Vagina (tissue), 2 donors: ENCODE measurements at regions not wholly inside any gene's neighbourhood (a gene's known extent, or its start where the extent isn't known, plus 50 kb on each side); places are given as distances from the start of the nearest gene placed in this dataset.

Experiments used
- POLR2A ChIP-seq, 2 donors: fragments of 450-650 bp; IDR thresholded peaks; one replicate each; pipeline ENCODE4 v1.6.1; 2017; ENCODE audit warnings: antibody characterized with exemption in 2 of 2, mild to moderate bottlenecking in 2 of 2, moderate library complexity in 2 of 2
- POLR2AphosphoS5 ChIP-seq, 2 donors: sonication (generic); formaldehyde crosslinking; IDR thresholded peaks; one replicate each; pipeline ENCODE4 v1.9.0; 2017; ENCODE audit warnings: antibody characterized with exemption in 2 of 2, mild to moderate bottlenecking in 2 of 2, low read depth in 1 of 2; ENCODE audit not compliant: insufficient read depth in 1 of 2
- TF ChIP-seq, protein P1 (sequence below), 3 experiments: fragments of 450-650 bp in 2 of 3; fragments of 200-600 bp in 1 of 3; sonication (generic) in 1 of 3; IDR thresholded peaks; one replicate each; pipeline ENCODE4 v1.5.1; 2017 to 2019; ENCODE audit warnings: antibody characterized with exemption in 3 of 3, mild to moderate bottlenecking in 2 of 3, moderate library complexity in 2 of 3

DNA sequence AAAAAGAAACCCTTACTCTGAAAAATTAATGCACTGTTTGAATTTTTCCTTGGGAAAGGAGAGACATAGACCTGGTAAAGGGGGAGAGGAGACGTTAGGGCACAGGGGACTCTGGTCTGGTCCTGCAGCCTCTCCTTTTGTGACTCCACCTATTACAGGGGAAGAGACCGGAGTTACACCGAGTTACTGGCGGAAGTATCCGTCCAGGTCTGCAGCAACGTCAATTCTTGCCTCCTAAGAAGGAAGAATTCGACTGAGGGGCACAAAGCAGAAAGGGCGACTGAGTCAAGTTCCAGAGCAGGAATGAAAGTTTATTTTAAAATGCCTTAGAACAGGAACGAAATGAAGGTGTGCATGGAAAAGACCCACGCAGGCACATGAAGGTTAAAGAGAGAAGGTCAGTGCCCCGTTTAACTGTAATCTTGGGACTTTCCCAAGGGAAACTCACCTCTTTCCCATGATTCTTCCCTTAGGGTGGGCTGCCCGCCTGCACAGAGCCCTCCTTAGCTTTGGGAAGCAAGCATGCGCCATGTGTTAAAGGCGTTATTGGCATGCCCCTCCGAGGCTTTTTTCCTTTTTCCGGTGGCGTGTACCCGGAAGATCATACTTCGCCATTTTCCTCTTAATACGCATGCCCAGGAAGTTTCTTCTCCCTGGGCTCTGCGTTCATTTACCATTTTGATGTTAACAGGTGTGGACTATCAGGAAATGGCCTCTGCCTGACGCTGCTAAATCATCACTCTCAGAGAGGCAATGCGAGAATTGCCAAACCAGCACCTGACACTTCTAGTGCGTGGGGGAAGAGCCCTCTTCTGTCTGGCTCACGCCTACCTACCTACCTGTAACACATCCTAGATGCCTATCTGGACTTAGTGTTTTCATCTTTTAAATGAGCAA is 409.6 kb upstream of the PAPPA start:
- TF ChIP-seq POLR2A (IDR thresholded peaks at IDR 0.05) (no peak), POLR2AphosphoS5 (IDR thresholded peaks at IDR 0.05; ENCODE audit: insufficient read depth in 1 of 2, low read depth in 1 of 2) (no peak)
- TF ChIP-seq, protein P1, sequence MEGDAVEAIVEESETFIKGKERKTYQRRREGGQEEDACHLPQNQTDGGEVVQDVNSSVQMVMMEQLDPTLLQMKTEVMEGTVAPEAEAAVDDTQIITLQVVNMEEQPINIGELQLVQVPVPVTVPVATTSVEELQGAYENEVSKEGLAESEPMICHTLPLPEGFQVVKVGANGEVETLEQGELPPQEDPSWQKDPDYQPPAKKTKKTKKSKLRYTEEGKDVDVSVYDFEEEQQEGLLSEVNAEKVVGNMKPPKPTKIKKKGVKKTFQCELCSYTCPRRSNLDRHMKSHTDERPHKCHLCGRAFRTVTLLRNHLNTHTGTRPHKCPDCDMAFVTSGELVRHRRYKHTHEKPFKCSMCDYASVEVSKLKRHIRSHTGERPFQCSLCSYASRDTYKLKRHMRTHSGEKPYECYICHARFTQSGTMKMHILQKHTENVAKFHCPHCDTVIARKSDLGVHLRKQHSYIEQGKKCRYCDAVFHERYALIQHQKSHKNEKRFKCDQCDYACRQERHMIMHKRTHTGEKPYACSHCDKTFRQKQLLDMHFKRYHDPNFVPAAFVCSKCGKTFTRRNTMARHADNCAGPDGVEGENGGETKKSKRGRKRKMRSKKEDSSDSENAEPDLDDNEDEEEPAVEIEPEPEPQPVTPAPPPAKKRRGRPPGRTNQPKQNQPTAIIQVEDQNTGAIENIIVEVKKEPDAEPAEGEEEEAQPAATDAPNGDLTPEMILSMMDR (IDR thresholded peaks at IDR 0.05) = no peak
